ENCODE measurements at regions not wholly inside any gene's neighbourhood (a gene's known extent, or its start where the extent isn't known, plus 50 kb on each side); places are given as distances from the start of the nearest gene placed in this dataset.
"Not testable (repeated sequence)": the region's sequence is repeated elsewhere in the genome, so short reads cannot be mapped to it uniquely, and the experiment has no call there.

DNA sequence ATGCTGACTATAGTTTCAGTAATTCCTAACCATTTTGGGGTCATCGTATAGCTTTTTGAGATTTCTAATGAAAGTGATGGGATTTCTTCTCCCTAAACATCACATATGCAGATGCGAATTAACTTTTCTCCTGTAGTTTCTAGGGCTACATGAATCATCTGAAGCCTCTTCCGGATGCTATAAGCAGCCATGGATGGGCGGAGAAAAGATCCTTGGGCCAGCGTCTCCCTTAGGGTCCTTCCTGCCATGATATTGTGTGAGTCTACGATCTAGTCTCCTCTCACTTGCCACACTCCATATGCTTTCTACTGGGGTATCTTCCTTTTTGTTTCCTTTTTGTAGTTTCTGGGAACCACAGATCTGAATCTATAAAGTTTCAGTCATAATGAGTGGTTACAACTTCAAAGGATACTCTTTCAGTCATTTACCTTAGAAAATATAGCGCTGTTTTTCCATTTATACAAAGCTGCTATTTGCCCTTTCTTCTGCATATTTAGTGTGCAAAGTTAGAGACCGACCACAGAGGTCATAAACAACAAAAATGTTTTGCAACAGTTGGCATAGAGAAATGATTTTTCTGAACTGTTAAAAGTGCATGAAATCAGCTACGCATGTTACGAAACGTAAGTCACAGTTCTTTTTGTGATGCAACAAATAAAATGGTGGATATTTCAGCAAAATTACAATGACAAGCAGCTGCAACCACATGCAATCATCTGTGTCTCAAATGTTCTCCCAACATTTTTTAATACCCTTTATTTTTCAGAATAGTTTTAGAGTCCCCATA is 396.2 kb upstream of the SLC35B3 start:
- DNase-seq (ENCODE audit: low read depth), result no peak

DNA sequence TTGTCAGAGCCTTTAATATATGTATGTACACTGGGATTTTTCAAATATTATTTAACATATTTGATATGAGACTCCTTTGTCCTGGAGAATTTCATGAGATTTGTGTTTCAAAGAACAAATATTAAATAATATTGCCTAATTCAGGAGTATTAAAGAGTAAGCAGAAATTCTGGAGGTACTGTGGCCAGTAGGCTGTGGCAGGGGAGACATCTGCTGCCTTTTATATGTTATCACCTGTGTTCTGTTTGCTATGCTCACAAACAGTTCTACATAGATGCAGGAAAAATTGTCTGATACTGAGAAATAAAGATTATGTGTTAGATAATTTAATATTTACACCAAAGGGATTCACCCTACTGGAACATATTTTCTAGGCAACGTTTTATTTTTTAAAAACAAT is 395.4 kb upstream of the SLC35B3 start:
- no peak for DNase-seq (ENCODE audit: low read depth)

DNA sequence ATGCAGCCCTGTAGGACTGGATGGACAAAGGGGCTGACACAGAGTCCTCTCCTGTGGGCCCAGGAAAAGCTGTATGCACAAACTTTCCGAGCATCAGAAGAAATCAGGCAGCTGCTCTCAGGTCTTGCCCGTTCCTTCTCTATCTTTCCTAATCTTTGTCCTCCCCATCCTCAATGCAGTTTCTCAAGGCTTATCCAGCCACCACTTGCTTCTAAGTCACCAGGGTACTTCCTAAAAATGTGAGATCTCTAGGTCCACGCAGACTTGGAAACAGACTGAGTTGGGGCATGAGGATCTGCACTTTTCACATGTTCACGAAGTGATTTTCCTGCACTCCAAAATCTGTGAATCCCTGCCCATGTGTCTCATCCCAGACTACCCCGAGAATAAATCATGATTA is 394.5 kb upstream of the SLC35B3 start:
- DNase-seq (ENCODE audit: low read depth), result no peak

DNA sequence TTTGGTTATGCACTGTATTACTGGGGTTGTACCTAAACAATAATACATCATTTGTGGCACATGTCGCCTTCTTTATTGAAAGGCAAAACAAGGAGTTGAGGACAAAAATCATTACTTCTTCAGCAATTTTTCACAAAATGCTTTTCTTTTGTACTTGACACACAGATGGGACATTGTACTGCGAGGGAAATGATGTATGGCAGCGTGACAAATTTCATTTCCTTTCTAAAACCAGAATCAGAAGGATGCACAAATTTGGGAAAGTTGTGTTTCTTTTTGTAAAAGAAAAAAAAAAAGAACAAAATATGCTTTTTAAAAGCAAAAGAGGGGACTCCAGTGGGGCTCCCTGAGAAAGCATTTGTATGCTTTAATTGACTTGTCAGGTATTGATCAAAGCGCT is 394.0 kb upstream of the SLC35B3 start:
- DNase-seq (ENCODE audit: low read depth), result no peak

DNA sequence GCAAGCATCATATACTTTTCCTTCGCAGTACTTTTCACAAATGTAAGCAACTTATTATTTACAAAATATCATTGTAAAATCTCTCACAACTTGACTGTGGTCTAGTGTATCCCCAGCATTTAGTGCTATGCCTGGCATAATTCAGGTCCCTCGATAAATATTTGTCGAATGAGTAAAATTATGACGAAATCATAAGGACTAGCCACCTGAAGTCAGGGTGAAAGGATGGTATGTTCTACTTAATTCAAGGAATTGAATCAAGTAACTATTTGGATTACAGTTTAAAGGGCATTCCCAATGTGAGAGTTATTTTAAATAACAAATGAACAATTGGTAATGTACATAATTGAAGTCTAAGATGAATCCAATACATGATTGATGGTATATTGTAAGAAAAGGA is 393.0 kb upstream of the SLC35B3 start:
- DNase-seq (ENCODE audit: low read depth), result no peak

DNA sequence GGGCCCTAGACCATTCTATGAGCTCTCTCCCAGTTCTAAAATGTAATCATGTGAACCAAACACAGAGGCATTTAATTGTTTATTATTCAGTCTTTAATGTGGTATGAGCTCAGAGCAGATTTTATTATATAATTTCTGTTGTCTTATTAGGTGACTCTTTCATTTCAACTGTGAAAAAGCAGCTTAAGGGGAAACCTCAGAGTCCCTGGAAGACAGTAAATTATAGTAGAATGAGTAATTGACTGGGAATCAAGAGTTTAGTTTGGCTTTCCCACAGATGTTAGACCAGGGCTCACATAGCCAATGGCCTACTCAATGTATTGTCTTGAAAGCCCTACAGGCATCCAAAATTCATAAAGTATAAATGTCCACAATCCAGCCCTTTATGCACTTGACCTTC is 390.4 kb upstream of the SLC35B3 start:
- DNase-seq (ENCODE audit: low read depth), result no peak

DNA sequence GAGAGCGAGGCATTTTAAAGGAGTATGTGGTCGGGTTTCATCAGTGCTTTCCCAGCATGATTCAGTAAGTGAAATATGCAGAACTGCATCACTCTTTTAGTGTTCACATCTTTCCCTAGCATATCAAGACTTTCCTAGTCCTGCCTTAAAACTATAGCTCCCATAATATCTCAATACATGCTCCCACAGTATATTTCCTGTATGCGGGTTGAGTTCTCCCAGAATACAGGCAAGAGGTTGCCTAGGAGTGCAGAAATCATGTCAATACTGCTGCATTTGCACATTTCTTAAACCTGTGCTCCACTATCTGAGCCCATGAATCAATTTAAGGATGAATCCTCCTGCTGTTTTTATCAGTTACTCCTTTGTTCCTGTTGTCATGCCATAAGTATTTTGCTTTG is 386.6 kb upstream of the SLC35B3 start:
- no peak for DNase-seq (ENCODE audit: low read depth)

DNA sequence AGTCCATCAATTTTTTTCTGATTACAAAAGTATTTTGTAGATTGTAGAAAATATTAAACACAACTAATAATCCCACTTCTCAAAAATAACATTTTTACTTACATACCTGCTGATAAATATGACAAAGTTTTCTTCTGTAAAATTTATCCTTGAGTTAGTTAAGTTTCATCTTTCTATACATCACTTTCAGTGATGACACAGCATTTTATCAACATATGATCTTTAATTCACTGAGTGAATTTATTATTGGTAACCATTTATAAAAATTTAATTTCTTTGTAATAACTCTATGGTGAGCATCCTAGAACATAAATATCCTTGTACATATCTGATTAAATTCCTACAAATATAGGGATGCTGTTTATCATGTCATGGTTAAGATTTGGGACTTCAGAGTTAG is 385.0 kb upstream of the SLC35B3 start:
- DNase-seq (ENCODE audit: low read depth), result no peak

DNA sequence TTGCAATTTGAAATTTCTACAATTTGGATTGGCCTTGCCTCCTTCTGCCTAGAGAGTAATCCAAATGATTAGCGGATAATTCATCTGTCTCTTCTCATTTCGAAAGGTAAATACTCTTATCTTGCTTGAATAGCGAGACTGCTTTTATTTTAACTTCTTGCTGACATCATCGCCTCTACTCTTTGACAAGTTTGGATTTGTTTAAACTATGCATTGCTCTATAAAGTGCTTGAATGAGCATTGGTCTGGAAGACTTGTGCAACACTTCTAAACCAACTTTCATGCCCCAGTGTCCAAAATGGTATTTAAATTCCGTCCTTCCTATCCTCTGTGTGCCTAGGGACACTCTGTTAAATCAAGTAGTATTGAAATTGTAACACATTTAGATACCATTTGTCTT is 384.1 kb upstream of the SLC35B3 start:
- no peak for DNase-seq (ENCODE audit: low read depth)

DNA sequence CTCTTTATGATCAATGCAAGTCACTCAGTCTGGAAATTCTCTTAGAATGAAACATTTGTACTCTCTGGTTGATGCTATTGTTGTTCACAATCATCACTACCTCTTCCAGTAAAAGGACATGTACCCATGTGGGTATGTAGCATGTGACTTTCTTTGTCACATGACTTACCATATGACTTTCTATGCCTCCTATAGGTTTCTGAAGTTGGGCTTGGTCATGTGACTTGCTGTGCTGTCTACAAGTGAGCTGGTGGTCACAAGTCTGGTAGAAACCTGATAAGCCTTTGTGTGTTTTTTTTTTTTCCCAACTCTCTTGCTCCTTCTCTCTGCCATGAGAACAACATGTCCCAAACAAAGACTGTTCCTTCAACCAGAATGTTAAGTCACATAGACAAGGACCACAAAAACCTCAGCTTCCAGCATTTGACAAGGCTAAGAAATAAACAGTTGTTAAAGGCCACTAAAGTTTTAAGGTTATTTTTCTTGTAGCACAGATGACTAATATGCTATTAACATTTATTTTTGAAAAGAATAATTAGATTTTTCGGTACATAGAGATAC is 379.2 kb upstream of the SLC35B3 start:
- DNase-seq (ENCODE audit: low read depth), result no peak

DNA sequence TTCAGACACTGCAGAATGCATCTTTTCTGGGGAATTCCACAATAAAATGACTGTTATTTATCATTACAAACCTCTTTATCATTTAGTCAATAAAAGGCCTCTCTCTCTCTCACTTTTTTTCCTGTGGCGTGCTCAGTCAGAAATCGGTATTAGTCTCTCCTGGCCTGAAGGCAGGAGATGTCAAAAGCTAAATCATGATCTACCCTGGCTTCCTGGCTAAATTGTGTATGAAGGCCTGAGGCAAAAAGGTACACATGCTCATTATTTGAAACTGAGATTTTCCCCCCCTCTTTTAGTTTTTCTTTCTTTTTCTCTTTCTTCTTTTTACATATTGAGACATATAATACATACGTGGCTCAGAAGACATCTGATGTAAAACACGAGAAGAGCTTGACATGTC is 375.0 kb upstream of the SLC35B3 start:
- DNase-seq (ENCODE audit: low read depth), result no peak

DNA sequence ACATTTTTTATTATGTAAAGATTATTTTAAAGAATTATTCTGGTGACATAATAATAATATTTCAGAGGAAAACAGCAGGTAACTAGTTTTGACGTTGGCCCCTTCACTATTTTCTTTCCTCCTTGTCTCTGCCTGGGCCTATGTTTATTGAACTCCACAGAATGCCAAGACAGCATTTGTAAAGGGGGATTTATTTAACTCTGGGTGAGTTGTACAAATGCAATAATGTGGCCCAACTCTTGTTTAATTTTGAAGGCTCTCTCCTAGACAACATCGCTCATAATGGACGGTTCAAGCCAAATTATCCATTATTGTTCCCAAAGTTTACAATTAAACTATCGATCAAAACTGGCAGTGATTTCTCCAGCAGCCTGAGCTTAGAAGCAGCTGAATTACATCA is 374.3 kb upstream of the SLC35B3 start:
- no peak for DNase-seq (ENCODE audit: low read depth)

DNA sequence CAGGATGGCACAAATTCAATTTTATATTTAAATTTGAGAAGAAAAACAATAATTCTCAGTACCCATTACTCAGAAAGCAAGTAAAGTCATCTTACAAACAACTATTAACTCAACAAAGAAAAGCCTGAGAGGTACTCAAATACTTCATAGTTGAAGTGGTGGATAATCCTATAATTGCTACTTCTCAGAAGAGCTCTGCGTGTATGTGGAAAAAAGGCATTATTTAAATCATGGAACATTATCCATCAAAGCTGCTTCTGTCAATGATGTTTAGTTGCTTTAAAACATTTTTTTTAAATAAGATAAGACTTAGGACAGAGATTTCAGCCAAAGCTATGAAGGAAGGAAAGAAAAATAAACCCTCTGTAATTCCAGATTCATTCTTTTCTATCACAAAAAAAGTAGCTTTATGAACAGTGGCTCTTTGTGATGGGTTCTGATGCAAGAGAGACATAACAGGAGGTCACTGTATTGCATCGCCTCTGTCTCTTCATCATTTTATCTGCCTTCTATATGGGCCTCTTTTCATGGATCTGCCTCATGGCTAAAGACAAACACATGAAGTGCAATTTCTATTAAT is 367.9 kb upstream of the SLC35B3 start:
- no peak for DNase-seq (ENCODE audit: low read depth)

DNA sequence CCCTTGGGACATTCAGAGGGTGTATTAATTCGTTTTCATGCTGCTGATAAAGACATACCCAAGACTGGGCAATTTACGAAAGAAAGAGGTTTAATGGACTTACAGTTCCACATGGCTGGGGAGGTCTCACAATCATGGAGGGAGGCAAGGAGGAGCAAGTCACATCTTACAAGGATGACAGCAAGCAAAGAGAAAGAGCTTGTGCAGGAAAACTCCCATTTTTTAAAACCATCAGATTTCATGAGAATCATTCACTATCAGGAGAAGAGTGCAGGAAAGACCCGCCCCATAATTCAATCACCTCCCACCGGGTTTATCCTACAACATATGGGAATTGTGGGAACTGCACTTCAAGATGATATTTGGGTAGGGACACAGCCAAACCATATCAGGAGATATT is 367.1 kb upstream of the SLC35B3 start:
- DNase-seq (ENCODE audit: low read depth), result not testable (repeated sequence)

DNA sequence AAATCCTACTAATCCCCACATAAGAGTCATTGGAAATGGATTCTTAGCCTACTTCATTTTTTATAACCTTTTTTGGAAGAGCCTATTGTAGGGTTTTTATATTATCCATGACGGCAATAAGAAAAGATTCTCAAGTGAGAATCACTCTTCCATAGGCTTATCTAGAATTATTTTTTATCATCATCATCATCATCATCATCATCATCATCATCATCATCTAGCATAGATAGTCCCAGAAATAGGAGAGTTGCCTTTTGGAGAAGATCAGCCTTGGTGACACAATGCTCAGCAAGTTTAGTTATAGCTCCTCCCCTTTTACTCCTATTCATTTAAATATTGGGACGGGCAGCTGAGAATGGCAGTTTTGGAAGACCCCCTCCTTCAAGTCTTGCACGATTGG is 359.1 kb upstream of the SLC35B3 start:
- no peak for DNase-seq (ENCODE audit: low read depth)

DNA sequence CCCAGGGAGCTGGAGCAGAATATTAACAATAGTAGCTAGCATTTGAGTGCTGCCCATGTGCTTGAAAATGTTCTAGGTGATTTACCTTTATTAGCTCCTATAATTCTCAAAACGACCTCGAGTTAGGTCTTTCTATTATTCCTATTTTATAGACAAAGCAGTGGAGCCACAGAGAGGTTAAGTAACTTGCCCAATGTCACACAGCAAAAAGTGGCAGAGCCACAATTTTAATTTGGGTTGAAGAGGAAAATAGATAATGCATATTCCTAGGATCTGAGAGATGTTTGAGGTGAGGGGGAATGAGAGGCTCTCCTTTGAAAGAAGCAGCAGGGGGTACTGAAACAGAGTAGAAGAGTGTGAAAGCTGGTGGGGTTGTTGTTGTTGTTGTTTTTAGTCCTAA is 354.5 kb upstream of the SLC35B3 start:
- DNase-seq (ENCODE audit: low read depth), result no peak

DNA sequence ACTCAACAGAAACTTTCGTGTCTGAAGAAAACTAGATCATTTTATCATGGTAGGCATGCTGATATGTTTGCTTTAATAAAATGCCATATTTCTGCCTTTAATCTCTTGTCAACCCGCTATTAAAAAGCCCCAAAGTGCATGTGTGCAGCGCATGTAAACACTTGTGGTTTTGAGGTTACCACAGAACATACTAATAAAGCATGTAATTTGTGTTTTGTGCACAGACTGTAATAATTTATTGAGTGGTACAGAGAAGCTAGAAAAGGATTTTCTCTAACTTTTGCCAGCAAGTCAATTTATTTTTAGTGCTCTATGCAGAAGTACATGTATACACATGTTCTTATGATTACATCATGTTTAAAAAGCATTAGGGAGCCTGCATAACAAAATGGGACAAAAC is 349.9 kb upstream of the SLC35B3 start:
- DNase-seq (ENCODE audit: low read depth), result no peak

DNA sequence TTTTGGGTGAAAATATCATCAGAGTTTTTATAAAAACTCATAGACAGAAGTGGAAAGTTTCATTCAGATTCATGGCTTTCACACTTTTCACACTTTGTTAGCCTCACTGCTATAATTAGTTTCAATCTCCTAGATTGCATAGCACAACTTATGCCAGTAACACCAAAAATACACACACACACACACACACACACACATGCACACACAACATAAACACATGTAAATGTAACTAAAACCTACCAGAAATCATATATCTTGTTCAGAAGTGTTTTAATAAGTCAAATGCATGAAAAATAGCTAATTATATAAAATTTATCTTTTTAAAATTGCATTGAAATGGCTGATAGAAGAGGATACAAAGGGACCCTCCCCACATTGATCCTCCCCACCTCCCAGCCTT is 347.8 kb upstream of the SLC35B3 start:
- no peak for DNase-seq (ENCODE audit: low read depth)

DNA sequence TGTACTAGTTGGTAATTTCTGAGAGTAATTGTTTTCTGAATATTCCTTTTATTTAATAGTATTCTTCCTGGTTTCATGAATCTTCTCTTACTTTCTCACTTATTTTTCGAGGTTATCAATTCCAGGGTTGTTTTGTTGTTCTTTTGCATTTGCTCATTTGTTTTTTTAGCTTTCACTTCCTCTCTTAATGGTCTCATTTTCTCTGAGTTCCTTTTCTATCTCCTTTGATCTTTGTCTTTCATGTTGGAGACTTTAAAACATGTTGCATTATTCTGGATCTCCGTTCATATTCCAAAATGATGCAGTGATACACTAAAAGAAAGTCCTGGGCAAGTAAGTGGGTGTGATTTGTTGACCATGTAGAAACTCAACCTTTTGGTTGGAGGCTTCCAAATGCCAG is 345.3 kb upstream of the SLC35B3 start:
- DNase-seq (ENCODE audit: low read depth), result no peak

DNA sequence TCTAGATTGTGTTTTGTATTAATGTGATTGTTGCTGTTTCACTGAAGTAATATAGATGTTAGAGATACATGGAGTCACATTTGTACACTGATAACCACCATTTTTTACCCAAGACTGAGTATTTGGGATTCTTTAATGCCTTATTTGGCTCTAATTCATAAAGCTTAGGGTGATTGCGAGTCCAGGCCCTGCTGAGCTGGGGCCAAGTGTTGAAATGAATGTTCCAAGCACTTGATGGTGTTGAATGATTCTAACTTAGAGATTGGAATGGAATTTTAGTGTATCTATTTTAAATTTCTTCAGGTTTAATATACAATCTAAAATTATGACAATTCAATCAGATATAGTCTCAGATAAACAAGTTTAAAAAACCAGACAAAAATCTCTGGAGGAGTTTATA is 329.4 kb upstream of the SLC35B3 start:
- DNase-seq (ENCODE audit: low read depth), result no peak

DNA sequence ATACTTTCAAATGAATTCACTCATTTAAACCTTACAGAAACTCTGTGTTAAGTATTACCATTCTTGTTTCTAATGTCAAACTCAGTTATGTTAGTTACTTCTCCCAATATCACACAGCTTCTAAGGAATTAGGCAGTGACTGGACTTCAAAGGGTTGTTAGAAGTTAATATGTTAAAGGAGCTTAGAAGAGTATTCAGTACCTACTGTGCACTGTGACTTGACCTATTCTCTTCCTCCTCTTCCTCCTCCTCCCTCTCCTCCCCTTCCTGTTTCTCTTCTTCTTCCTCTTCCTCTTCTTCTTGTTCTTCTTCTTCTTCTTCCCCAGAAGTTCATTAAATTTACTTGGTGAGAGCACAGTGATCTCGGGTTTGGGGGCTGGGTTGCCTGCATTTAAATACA is 325.6 kb upstream of the SLC35B3 start:
- no peak for DNase-seq (ENCODE audit: low read depth)

DNA sequence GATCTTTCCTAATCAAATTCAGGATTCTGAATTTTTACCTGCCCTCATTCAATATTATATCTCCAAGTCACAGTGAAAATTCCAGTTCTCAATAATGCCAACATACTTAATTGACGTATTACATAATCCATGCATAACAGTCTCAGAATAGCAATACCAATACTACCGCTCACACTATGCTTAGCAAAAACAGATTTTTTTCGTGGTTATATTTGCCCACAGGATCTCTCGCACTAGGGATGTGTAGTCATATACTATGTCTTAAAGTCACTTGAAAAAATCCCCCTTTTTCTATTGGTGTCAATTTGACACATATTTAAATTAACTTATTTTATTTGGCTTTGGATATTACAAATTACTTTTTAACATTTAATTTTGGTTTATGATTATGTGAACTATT is 323.1 kb upstream of the SLC35B3 start:
- DNase-seq (ENCODE audit: low read depth), result no peak

DNA sequence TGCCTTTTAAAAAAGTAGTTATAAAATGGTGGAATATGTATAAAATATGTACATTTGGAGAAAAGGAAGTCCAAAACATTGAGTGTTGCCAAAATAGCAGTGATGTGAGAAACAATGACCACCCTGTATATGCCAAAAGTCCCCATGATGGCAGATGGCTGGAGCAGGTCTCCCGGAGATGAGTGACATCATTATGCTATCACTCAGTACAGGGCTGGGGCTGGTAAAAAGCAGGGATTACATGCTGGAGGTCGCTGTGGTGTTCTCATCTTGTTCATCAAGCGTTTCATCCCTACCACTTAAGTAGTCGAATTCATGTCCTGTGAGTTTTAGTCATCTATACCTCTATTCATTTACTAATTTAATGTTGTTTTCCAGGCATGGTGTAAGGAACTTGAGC is 315.3 kb upstream of the SLC35B3 start:
- DNase-seq (ENCODE audit: low read depth), result no peak

DNA sequence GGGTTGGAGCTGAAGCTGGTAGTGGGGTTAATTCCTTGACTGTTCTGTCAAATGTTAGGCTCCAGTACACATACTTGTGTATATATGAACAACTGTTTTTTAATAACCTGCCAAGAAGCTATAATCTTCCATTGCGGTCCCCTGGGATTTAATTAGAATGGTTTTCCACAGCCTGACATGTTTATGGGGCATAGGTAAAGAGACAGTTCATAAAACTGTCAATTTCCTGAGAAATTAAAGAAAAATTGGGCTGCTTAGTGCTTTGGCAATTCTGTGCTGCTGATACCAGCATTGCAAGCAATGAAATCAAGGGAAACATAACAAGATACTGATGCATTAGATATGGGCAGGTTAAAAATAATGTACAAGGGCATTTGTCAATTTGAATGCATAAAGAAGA is 314.1 kb upstream of the SLC35B3 start:
- no peak for DNase-seq (ENCODE audit: low read depth)

Data from stimulated activated CD8-positive, alpha-beta memory T cell treated with anti-CD3 and anti-CD28 coated beads, Interleukin-12 subunit alpha, Interleukin-12 subunit beta, amount 100 ng/mL, for 4 hours (primary cell).